ENCODE measurements at regions not wholly inside any gene's neighbourhood (a gene's known extent, or its start where the extent isn't known, plus 50 kb on each side); places are given as distances from the start of the nearest gene placed in this dataset.

DNA sequence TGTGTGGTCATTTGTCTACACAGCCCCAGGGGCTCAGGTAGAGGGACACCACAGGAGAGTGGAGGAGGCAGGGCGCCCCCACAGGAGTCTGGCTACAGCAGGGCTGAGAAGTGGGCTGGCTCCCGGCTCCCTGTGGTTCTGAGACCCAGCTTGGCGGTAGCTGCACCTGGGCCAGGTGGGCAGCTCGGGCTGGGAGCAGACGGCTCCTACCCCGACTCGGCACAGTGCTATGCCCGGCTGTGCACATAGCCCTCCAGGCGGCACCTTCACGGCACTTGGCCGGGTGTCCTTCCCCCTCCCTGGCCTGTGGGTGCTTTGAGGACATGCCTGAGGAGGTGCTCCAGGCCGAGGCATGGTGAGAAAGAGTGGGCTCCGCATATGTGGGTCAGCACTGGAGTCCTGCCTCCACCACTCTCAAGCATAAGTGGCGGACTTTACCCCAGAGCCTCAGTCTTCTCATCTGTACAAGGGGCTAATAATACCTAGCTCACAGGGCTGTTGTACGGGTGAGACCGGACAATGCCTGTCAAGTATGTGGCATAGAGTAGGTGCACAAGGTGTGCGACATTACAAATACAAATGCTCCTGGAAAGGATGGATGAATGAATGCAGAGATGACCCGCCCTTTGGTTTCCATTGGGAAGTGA is 50.1 kb upstream of the JPH3 start:
- DNase-seq (ENCODE audit: low read depth in 2 of 2), result no peak

DNA sequence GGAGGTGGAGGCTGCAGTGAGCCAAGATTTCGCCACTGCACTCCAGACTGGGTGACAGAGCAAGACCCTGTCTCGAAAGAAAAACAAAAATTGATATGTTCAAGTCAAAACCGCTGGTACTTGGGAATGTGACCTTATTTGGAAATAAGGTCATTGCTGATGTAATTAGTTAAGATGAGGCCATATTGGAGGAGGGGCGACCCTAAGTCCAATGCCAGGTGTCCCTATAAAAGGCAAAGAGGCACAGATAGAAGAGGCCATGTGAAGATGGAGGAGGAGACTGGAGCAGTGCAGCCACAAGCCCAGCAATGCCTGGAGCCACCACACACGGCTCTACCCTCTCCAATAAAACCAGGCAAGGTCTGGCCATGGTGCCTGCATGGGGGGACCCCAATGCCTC is 50.8 kb upstream of the JPH3 start:
- DNase-seq (ENCODE audit: low read depth in 2 of 2), result no peak

DNA sequence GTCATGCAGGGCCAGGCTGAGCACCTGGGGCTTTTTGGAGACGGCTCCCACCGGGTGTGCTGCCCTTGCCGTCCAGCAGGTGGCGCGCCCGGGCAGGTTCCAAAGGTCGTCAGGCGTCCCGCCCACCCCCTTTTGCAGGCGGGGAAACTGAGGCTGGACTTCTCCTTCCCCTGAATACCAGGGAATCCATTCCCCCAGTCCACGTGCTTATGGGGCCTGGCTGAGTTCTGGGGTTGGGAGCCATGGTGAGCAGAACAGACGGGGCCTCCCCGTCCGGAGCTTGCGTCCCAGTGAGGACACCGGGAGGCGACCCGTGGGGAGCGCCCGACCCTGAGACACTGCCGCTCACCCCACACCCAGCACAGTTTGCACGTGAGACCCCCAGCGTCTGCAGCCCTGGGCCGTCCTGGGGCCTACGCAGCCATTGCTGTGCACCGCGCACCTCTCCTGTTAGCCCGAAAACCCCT is 51.8 kb upstream of the JPH3 start:
- peak in 1 of 2 experiments; percentile 48 for DNase-seq (ENCODE audit: low read depth in 2 of 2)

DNA sequence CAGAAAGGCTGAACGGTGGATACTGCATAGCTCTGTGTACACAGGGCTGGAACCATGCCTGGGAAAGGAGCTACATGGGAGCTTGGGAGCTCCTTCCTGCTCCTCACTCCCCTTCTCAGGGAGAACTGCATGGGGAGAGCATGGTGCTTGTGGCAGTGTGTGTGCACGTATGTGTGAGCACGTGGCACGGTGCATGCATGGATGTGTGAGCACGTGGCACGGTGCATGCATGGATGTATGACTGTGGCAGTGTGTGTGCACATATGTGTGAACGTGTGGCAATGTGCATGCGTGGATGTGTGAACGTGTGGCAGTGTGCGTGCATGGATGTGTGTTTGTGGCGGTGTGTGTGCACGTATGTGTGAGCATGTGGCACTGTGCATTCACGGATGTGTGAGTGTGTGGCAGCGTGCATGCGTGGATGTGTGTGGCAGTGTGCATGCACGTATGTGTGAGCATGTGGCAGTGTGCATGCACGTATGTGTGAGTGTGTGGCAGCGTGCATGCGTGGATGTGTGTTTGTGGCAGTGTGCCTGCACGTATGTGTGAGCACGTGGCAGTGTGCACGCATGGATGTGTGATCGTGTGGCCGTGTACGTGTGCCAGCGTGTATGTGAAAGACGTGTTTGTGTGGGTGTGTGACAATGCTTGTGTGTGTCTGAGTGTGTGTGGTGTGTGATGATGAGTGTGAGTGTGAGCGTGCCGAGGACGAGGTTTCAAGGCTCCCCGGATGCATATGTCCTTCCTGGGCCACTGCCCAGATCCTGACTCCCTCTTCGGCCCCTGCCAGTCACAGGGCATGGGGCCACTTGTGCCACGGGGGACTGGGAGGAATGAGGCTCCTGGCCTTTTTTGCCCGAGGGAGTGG is 52.4 kb upstream of the JPH3 start:
- no peak for DNase-seq (ENCODE audit: low read depth in 2 of 2)

DNA sequence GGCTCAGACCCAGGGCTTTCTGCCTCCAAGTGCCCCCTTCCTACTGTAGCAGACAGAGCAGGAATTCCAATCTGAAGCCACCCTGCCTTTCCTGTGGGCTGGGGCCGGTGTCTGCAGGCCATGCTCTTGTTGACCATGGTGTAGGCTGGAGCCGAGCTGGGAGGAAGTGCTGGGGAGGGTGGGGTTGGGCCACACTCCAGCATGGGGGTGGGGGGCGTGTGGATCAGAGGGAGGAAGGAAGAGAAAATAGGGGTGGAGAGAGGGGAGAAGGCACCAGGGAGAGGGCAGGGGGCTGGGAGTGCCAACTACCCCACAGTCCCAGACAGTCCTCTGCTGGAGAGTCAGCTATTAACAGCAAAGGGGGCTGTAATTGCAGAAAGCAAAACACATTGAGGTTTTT is 54.3 kb upstream of the JPH3 start:
- DNase-seq (ENCODE audit: low read depth in 2 of 2), result no peak

DNA sequence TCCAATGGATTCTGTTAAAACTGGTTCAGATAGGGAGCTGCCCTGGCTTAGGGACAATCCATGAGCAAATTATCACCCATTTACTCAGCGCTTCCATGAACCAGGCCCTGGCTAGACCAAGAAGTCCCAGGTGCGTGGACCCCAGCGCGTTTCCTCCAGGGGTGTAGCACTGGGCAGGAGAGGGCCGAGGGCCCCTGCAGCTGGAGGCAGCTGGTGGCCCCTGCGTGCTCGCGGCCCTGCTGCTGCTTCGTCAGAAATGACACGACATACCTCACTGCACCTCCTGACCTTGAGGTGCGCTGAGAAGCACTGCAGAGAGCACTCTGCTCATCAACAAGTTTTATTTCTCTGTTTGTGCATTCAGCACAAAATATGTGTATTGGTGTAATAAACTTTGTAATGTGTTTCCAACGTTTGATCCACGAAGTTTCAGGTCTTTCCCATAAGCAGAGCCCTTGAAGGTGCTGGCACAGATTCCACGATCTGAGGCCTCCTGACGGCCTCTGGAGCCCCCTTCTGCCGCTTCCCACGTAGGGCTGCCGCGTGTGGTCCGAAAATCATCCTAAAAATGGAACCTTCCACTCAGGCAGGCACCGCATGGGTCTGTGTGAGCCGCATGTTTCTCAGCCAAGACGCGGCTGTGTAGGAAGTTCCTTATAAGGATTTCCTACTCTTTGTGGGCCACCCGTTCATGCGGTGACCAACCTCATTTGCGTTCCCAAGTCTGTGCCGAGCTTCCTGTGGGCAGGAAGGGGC is 50.8 kb upstream of the ZCCHC14 start:
- no peak for DNase-seq (ENCODE audit: low read depth in 2 of 2)

DNA sequence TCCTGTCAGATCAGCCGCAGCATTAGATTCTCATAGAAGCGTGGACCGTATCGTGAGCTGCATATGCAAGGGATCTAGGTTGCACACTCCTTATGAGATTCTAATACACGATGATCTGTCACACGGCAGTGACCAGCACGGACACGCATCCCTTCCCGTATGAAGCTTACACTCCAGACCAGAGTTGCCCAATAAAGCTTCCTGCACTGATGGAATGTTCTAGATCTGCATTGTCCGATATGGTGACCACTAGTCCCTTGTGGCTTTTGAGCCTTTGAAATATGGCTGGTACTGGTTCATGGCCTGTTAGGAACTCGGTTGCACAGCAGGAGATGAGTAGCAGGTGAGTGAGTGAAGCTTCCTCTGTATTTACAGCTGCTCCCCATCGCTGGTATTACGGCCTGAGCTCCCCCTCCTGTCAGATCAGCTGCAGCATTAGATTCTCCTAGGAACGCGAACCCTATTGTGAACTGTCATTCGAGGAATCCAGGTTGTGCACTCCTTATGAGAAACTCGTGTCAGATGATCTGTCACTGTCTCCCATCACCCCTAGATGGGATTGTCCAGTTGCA is 49.8 kb upstream of the ZCCHC14 start:
- DNase-seq (ENCODE audit: low read depth in 2 of 2), result no peak
